GM23338 (cell line): ENCODE measurements at regions not wholly inside any gene's neighbourhood (a gene's known extent, or its start where the extent isn't known, plus 50 kb on each side); places are given as distances from the start of the nearest gene placed in this dataset.
A peak's percentile ranks its signal among the peaks of the same experiment; 100 is the strongest.

Experiments
- ATAC-seq: fragments of 200-7000 bp; cut with Tn5 transposase; 3 replicates; pipeline ENCODE4 v1.9.1; 2020
- DNase-seq: peaks from one replicate; pipeline ENCODE4 v3.0.0-alpha.2; 2015; ENCODE audit warnings: low spot score
- H2AFZ ChIP-seq: fragments of 200-600 bp; sonication (generic); 2 replicates; pipeline ENCODE4 v1.8.0; 2016; ENCODE audit warnings: antibody characterized with exemption, mild to moderate bottlenecking, moderate library complexity
- H3F3A ChIP-seq: fragments of 200-600 bp; sonication (generic); replicated peaks from 2 replicates; pipeline ENCODE4 v1.8.0; 2017; ENCODE audit warnings: antibody characterized with exemption, mixed run types, low read depth
- H3K27ac ChIP-seq: fragments of 200-600 bp; sonication (generic); 2 replicates; pipeline ENCODE4 v1.6.1; 2016; ENCODE audit warnings: low read depth
- H3K27me3 ChIP-seq: fragments of 200-600 bp; sonication (generic); 2 replicates; pipeline ENCODE4 v1.8.0; 2016; ENCODE audit warnings: mild to moderate bottlenecking, mixed run types, moderate library complexity; ENCODE audit not compliant: insufficient read depth
- H3K36me3 ChIP-seq: fragments of 200-600 bp; sonication (generic); 2 replicates; pipeline ENCODE4 v1.8.0; 2016; ENCODE audit warnings: mild to moderate bottlenecking; ENCODE audit not compliant: insufficient read depth
- H3K4me1 ChIP-seq: fragments of 200-600 bp; sonication (generic); 2 replicates; pipeline ENCODE4 v1.8.0; 2016; ENCODE audit warnings: mild to moderate bottlenecking, moderate library complexity; ENCODE audit not compliant: insufficient read depth
- H3K4me2 ChIP-seq: fragments of 200-600 bp; sonication (generic); 2 replicates; pipeline ENCODE4 v1.7.1; 2017; ENCODE audit warnings: mixed run types
- H3K4me3 ChIP-seq: fragments of 200-600 bp; sonication (generic); 2 replicates; pipeline ENCODE4 v1.6.1; 2016; ENCODE audit warnings: mixed run types
- H3K79me2 ChIP-seq: fragments of 200-600 bp; sonication (generic); replicated peaks from 2 replicates; pipeline ENCODE4 v1.8.0; 2017; ENCODE audit warnings: mild to moderate bottlenecking; ENCODE audit not compliant: insufficient read depth
- H3K9me2 ChIP-seq: fragments of 200-600 bp; sonication (generic); 2 replicates; pipeline ENCODE4 v1.8.0; 2017; ENCODE audit not compliant: insufficient read depth
- H4K20me1 ChIP-seq: fragments of 200-600 bp; sonication (generic); replicated peaks from 2 replicates; pipeline ENCODE4 v1.8.0; 2017; ENCODE audit warnings: mild to moderate bottlenecking; ENCODE audit not compliant: insufficient read depth
- H3K27ac Mint-ChIP-seq: 2 replicates; pipeline ENCODE4 v1.8.0; 2020; ENCODE audit warnings: inconsistent platforms, mild to moderate bottlenecking, moderate library complexity, mixed read lengths
- H3K27me3 Mint-ChIP-seq: 3 replicates; pipeline ENCODE4 v1.8.0; 2022; ENCODE audit warnings: low read depth, mild to moderate bottlenecking, moderate library complexity, mixed read lengths, inconsistent platforms; ENCODE audit not compliant: insufficient read depth, poor library complexity
- H3K36me3 Mint-ChIP-seq: 3 replicates; pipeline ENCODE4 v1.8.0; 2021; ENCODE audit warnings: low read depth, mild to moderate bottlenecking, inconsistent platforms, moderate library complexity, mixed read lengths
- H3K4me1 Mint-ChIP-seq: 3 replicates; pipeline ENCODE4 v1.8.0; 2020; ENCODE audit warnings: mild to moderate bottlenecking, inconsistent platforms, mixed read lengths
- H3K4me3 Mint-ChIP-seq: 3 replicates; pipeline ENCODE4 v1.8.0; 2021; ENCODE audit warnings: moderate library complexity, mild to moderate bottlenecking, inconsistent platforms, mixed read lengths
- H3K9me3 Mint-ChIP-seq: 3 replicates; pipeline ENCODE4 v1.8.0; 2020; ENCODE audit warnings: moderate library complexity, mild to moderate bottlenecking, inconsistent platforms, mixed read lengths
- CREB1 ChIP-seq: fragments of 250-450 bp; sonication (Bioruptor Pico); IDR thresholded peaks from 2 replicates; pipeline ENCODE4 v1.5.0; 2020; ENCODE audit warnings: low read depth, mild to moderate bottlenecking, moderate library complexity
- EZH2 ChIP-seq: fragments of 200-600 bp; sonication (generic); IDR thresholded peaks from one replicate; pipeline ENCODE4 v1.8.0; 2017; ENCODE audit warnings: antibody characterized with exemption, mild to moderate bottlenecking, low read depth; ENCODE audit not compliant: unreplicated experiment
- EZH2phosphoT487 ChIP-seq: fragments of 200-600 bp; sonication (generic); IDR thresholded peaks from one replicate; pipeline ENCODE4 v1.8.1; 2018; ENCODE audit warnings: antibody characterized with exemption; ENCODE audit not compliant: unreplicated experiment
- JUNB ChIP-seq: IDR thresholded peaks from one replicate; pipeline ENCODE4 v1.6.1; 2016; ENCODE audit warnings: antibody characterized with exemption; ENCODE audit not compliant: unreplicated experiment
- NANOG ChIP-seq: IDR thresholded peaks from 2 replicates; pipeline ENCODE4 v1.6.1; 2016; ENCODE audit warnings: antibody characterized with exemption, borderline replicate concordance
- POLR2AphosphoS5 ChIP-seq: IDR thresholded peaks from 2 replicates; pipeline ENCODE4 v1.6.1; 2016; ENCODE audit warnings: antibody characterized with exemption, low read depth
- REST ChIP-seq: IDR thresholded peaks from one replicate; pipeline ENCODE4 v1.6.1; 2018; ENCODE audit warnings: antibody characterized with exemption; ENCODE audit not compliant: unreplicated experiment
- STAT1 ChIP-seq: IDR thresholded peaks from one replicate; pipeline ENCODE4 v1.6.1; 2016; ENCODE audit warnings: antibody characterized with exemption; ENCODE audit not compliant: unreplicated experiment
- ZNF114 ChIP-seq: fragments of 250-450 bp; sonication (Bioruptor Pico); IDR thresholded peaks from 2 replicates; pipeline ENCODE4 v1.5.0; 2020; ENCODE audit warnings: mild to moderate bottlenecking, moderate library complexity
- ZNF331 ChIP-seq: fragments of 250-450 bp; sonication (Bioruptor Pico); IDR thresholded peaks from 2 replicates; pipeline ENCODE4 v1.5.0; 2020; ENCODE audit warnings: low read depth, mild to moderate bottlenecking, moderate library complexity
- TF ChIP-seq, protein P1 (sequence below): IDR thresholded peaks from 2 replicates; pipeline ENCODE4 v1.6.1; 2016; ENCODE audit warnings: antibody characterized with exemption
- TF ChIP-seq, protein P2 (sequence below), 2 experiments: fragments of 200-600 bp in 1 of 2; sonication (generic) in 1 of 2; conservative IDR thresholded peaks; 2 replicates each; pipeline versions ENCODE4 v1.5.1 to v1.6.1; 2016 to 2017; ENCODE audit warnings: antibody characterized with exemption in 2 of 2, low read depth in 2 of 2, mild to moderate bottlenecking in 2 of 2, moderate library complexity in 1 of 2
- TF ChIP-seq, protein P3 (sequence below): fragments of 250-450 bp; sonication (Bioruptor Pico); IDR thresholded peaks from 2 replicates; pipeline ENCODE4 v1.5.0; 2020; ENCODE audit warnings: mild to moderate bottlenecking, moderate library complexity

GRCh38 chr2:163198007-163198406 is 359.4 kb upstream of the KCNH7 start:
- H3K9me3 Mint-ChIP-seq = no peaks in the 10 kb centered on the region
- H3K27me3 Mint-ChIP-seq = no peaks in the 10 kb centered on the region
- Histone ChIP-seq H4K20me1 (no peaks in the 10 kb centered on the region), H3K27me3 (no peaks in the 10 kb centered on the region), H2AFZ (no peak overlapping the region), H3K9me2 (no peaks in the 10 kb centered on the region), H3K4me1 (peaks cover 6% of the 10 kb centered on the region; the same call in 1 of the 2 replicates), H3K27ac (no peak overlapping the region), H3K36me3 (no peaks in the 10 kb centered on the region), H3K4me3 (no peak overlapping the region), H3K4me2 (no peak overlapping the region), H3F3A (no peaks in the 10 kb centered on the region), H3K79me2 (no peaks in the 10 kb centered on the region)
- no peaks in the 10 kb centered on the region for H3K36me3 Mint-ChIP-seq
- no peak for TF ChIP-seq EZH2phosphoT487
- TF ChIP-seq EZH2 = no peak
- TF ChIP-seq, protein P1, sequence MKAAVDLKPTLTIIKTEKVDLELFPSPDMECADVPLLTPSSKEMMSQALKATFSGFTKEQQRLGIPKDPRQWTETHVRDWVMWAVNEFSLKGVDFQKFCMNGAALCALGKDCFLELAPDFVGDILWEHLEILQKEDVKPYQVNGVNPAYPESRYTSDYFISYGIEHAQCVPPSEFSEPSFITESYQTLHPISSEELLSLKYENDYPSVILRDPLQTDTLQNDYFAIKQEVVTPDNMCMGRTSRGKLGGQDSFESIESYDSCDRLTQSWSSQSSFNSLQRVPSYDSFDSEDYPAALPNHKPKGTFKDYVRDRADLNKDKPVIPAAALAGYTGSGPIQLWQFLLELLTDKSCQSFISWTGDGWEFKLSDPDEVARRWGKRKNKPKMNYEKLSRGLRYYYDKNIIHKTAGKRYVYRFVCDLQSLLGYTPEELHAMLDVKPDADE = no peak
- TF ChIP-seq JUNB = no peak
- TF ChIP-seq, protein P2, sequence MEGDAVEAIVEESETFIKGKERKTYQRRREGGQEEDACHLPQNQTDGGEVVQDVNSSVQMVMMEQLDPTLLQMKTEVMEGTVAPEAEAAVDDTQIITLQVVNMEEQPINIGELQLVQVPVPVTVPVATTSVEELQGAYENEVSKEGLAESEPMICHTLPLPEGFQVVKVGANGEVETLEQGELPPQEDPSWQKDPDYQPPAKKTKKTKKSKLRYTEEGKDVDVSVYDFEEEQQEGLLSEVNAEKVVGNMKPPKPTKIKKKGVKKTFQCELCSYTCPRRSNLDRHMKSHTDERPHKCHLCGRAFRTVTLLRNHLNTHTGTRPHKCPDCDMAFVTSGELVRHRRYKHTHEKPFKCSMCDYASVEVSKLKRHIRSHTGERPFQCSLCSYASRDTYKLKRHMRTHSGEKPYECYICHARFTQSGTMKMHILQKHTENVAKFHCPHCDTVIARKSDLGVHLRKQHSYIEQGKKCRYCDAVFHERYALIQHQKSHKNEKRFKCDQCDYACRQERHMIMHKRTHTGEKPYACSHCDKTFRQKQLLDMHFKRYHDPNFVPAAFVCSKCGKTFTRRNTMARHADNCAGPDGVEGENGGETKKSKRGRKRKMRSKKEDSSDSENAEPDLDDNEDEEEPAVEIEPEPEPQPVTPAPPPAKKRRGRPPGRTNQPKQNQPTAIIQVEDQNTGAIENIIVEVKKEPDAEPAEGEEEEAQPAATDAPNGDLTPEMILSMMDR (conservative IDR thresholded peaks at IDR 0.05; ENCODE audit: low read depth in 2 of 2) = no peak
- no peak for TF ChIP-seq NANOG
- no peak for TF ChIP-seq ZNF331 (CRISPR knock-in tag)
- TF ChIP-seq, protein P3, sequence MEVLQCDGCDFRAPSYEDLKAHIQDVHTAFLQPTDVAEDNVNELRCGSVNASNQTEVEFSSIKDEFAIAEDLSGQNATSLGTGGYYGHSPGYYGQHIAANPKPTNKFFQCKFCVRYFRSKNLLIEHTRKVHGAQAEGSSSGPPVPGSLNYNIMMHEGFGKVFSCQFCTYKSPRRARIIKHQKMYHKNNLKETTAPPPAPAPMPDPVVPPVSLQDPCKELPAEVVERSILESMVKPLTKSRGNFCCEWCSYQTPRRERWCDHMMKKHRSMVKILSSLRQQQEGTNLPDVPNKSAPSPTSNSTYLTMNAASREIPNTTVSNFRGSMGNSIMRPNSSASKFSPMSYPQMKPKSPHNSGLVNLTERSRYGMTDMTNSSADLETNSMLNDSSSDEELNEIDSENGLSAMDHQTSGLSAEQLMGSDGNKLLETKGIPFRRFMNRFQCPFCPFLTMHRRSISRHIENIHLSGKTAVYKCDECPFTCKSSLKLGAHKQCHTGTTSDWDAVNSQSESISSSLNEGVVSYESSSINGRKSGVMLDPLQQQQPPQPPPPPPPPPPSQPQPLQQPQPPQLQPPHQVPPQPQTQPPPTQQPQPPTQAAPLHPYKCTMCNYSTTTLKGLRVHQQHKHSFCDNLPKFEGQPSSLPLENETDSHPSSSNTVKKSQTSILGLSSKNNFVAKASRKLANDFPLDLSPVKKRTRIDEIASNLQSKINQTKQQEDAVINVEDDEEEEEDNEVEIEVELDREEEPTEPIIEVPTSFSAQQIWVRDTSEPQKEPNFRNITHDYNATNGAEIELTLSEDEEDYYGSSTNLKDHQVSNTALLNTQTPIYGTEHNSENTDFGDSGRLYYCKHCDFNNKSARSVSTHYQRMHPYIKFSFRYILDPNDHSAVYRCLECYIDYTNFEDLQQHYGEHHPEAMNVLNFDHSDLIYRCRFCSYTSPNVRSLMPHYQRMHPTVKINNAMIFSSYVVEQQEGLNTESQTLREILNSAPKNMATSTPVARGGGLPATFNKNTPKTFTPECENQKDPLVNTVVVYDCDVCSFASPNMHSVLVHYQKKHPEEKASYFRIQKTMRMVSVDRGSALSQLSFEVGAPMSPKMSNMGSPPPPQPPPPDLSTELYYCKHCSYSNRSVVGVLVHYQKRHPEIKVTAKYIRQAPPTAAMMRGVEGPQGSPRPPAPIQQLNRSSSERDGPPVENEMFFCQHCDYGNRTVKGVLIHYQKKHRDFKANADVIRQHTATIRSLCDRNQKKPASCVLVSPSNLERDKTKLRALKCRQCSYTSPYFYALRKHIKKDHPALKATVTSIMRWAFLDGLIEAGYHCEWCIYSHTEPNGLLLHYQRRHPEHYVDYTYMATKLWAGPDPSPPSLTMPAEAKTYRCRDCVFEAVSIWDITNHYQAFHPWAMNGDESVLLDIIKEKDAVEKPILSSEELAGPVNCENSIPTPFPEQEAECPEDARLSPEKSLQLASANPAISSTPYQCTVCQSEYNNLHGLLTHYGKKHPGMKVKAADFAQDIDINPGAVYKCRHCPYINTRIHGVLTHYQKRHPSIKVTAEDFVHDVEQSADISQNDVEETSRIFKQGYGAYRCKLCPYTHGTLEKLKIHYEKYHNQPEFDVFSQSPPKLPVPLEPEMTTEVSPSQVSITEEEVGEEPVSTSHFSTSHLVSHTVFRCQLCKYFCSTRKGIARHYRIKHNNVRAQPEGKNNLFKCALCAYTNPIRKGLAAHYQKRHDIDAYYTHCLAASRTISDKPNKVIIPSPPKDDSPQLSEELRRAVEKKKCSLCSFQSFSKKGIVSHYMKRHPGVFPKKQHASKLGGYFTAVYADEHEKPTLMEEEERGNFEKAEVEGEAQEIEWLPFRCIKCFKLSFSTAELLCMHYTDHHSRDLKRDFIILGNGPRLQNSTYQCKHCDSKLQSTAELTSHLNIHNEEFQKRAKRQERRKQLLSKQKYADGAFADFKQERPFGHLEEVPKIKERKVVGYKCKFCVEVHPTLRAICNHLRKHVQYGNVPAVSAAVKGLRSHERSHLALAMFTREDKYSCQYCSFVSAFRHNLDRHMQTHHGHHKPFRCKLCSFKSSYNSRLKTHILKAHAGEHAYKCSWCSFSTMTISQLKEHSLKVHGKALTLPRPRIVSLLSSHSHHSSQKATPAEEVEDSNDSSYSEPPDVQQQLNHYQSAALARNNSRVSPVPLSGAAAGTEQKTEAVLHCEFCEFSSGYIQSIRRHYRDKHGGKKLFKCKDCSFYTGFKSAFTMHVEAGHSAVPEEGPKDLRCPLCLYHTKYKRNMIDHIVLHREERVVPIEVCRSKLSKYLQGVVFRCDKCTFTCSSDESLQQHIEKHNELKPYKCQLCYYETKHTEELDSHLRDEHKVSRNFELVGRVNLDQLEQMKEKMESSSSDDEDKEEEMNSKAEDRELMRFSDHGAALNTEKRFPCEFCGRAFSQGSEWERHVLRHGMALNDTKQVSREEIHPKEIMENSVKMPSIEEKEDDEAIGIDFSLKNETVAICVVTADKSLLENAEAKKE (CRISPR knock-in tag) = no peak
- no peak for TF ChIP-seq STAT1
- no peak for TF ChIP-seq ZNF114
- TF ChIP-seq CREB1 (CRISPR knock-in tag) = no peak
- no peak for TF ChIP-seq REST
- no peak for TF ChIP-seq POLR2AphosphoS5
- H3K4me3 Mint-ChIP-seq = no peak overlapping the region
- ATAC-seq (peak; percentile 50; the same call in 2 of the 3 replicates), DNase-seq (no peak)
- peaks cover 5% of the 10 kb centered on the region; the same call in 1 of the 3 replicates for H3K4me1 Mint-ChIP-seq
- H3K27ac Mint-ChIP-seq = no peak overlapping the region
